NCI-H446 treated with DMSO at 0.1 percent for 48 hours (cell line): ENCODE measurements at regions not wholly inside any gene's neighbourhood (a gene's known extent, or its start where the extent isn't known, plus 50 kb on each side); places are given as distances from the start of the nearest gene placed in this dataset.
"Not testable (repeated sequence)": the region's sequence is repeated elsewhere in the genome, so short reads cannot be mapped to it uniquely, and the experiment has no call there.

Experiments used
- DNase-seq: peaks from one replicate; lab custom pipeline; 2025; lab: John Stamatoyannopoulos, UW

DNA sequence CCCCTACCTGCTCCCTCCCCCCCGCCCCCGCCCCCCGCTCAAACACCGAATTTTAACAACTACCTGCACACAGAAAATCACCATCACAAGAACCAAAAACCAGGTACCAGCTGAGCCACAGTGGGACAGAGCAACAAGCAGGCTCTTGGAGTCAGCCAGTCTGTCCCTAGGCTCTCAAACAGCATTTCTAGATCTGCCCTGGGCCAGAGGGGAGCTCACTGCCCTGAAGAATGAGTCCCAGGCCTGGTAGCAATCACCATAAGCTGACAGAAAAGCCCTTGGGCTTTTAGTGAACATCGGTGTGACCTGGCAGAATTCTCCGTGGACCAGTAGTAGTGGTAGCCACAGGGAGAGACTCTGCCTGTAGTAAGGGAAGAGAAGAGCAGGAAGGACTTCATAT lies 58.3 kb downstream of the C11orf87 start:
- no peak for DNase-seq

- no peak for DNase-seq
These were observed 64.1 kb downstream of the C11orf87 start for GRCh38 chr11:109486129-109486528.

DNA sequence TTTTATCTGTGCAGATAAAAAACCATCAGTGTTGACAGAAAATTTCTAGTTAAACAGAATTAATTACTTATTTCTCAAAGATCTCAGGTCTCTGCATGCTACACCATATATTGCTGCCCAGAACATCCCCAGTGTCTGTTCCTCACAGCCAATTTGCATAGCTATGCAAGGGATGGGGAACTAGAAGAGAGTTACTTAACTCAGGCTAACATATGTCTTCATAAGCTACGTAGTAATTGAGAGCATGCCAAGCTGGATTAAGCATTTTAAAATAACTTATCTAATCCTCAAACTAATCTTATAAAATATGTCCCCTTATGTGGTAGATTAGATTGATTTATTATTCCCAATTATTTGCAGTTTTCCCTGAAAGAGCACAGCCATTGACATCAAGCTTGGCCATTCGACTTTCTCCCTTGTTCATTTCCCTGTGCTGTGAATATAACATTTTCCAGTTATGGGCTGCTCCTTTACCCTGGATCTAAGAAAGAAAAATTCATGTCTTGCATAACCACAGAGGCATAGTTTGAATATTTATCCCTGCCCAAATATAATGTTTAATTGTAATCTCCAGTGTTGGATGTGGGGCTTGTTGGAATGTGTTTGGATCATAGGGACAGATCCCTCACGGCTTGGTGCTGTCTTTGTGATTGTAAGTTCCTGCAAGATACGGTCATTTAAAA lies 69.1 kb downstream of the C11orf87 start:
- DNase-seq = no peak

DNA sequence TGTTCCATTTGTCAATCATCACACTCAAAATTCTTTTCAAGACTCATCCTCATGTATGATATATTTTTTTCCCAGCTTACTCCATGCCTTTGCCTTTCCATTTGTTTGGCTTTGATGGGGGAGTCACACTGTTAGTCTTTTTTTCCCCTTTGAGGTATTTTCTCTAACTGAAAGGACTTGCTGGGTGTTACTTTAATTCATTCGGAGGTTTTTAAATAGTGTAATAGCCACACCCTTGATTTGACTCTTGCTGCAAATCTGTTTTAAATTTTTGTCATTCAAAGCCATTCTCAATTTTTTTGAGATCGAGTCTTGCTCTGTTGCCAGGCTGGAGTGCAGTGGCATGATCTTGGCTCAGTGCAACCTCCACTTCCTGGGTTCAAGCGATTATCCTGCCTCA lies 84.1 kb downstream of the C11orf87 start:
- DNase-seq = no peak

DNA sequence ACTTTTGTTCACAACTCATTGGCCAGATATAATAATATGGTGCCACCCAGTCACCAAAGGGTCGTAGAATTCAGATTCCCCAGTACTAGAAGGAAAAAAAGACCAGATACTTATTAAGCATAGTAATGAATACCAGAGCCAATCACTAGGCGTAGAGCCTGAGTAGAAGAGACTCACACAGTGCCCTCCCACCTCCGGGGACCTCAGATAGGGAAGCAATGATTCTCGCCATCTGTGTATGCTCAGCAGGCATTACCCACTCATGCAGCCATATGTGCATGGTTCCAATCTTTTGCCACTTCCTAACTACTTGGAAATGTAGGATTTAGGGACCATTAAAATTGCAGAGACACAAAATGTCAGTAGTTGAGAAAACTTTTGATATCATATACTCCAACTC lies 85.3 kb downstream of the C11orf87 start:
- peak; percentile 17 for DNase-seq

GRCh38 chr11:109507836-109508561 lies 86.0 kb downstream of the C11orf87 start:
- DNase-seq = peak; percentile 63

GRCh38 chr11:109508943-109509342 lies 87.0 kb downstream of the C11orf87 start:
- no peak for DNase-seq

DNA sequence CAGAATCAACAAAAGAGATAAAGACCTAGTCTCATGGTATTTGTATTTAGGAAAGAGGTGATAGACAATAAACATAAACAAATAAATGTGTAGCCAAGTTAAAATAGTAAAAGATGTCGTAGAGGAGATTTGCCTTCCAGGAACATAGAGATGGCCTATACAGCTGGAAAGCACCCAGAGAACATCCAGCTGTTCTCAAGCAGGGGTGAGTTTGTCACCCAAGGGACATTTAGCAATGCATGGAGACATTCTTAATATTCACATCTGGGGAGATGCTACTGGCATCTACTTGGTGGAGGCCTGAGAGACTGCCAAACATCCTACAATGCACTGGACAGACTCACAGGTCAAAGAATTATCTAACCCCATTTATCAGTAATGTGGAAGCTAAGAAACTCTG lies 88.3 kb downstream of the C11orf87 start:
- DNase-seq = no peak

- no peak for DNase-seq
These were observed 89.6 kb downstream of the C11orf87 start for GRCh38 chr11:109511598-109511997.

- no peak for DNase-seq
These were observed 90.3 kb downstream of the C11orf87 start for GRCh38 chr11:109512249-109512648.

DNA sequence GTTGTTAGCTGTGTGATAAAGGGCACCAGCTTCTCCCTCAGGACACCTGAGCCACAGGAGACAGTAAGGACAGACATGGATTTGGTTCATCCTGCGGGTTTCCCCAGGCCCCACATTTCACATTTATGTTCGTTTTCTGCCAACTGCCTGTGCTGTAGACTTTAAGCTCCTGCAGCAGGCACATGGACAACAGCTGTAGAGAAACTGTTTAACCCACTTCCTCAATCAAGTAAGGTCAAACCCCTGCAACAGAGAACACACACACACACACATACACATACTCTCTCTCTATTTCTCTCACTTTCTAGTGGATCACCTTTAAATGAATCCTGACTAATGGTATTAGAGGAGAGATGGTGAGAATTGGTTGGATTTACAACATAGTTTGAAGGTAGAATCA lies 90.7 kb downstream of the C11orf87 start:
- DNase-seq = no peak

- DNase-seq = no peak
These were observed 92.5 kb downstream of the C11orf87 start for GRCh38 chr11:109514313-109515018.

- DNase-seq = no peak
These were observed 97.3 kb downstream of the C11orf87 start for GRCh38 chr11:109519253-109519652.

GRCh38 chr11:109521571-109522086 lies 99.6 kb downstream of the C11orf87 start:
- no peak for DNase-seq

DNA sequence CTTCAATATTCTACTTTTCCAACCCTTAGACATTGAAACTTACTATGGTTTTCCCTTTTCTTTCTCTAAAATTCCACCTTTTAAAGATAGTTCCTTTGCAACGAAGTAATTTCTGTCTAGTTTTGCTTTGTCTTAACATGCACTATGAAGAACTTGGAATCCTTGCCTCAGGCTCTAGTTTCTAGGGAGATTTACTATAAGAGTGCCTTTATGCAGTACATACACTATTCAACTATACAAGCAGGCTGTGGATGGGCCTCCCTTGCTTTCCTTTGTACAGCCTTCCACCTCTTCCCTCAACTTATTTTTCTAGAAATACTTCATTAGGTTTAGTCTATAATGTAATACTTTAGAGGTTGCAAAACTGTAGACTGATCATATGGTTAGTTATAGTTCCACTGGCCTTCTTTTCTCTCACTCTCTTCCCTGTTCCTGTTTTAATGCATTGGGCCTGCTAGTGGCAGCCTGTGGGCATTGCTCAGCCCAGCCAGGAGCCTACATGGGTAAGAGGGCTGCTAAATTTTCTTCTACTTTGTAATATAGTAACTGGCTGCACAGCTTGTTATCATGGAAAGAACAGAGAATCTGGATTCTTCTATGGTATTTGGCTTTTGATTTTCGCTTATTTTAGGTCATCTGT lies 100.2 kb downstream of the C11orf87 start:
- no peak for DNase-seq

DNA sequence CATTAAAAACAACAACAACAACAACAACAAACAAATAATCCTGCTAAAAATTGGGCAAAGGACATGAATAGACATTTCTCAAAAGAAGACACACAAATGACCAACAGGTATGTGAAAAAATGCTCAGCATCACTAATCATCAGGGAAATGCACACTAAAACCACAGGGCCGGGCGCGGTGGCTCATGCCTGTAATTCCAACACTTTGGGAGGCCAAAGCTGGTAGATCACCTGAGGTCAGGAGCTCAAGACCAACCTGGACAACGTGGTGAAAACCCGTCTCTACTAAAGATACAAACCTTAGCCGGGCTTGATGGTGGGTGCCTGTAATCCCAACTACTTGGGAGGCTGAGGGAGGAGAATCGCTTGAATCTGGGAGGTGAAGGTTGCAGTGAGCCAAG lies 103.6 kb downstream of the C11orf87 start:
- DNase-seq = not testable (repeated sequence)

DNA sequence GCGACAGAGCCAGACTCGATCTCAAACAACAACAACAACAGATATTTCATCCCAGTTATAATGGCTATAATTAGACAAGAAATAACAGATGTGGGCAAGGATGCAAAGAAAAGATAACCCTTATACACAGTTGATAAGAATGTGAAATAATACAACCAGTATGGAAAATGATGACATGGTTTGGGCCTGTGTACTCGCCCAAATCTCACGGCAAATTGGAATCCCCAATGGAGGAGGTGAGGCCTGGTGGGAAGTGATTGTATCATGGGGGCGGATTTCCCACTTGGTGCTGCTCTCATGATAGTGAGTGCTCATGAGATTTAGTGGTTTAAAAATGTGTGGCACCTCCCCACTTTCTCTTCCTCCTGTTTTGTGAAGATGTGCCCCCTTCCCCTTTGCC lies 104.1 kb downstream of the C11orf87 start:
- no peak for DNase-seq

DNA sequence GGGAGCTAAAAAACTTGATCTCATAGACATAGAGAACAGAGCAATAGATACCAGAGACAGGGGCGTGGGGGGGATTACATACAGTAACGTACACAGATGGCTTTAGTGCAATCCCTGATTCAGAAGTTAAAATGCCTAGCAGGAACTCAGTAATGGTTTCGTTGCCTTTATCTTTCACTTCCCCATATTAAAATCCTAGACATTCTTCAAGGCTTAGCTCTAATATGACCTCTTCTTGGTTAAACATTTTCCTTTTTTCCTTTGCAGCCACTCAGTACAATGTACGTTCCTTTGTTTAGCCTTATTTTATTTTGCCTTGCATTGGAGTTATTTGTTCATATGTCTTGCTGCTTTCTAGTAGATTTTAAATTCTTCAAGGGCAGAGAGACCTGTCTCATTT lies 104.9 kb downstream of the C11orf87 start:
- no peak for DNase-seq

GRCh38 chr11:109527496-109527895 lies 105.5 kb downstream of the C11orf87 start:
- DNase-seq = no peak

DNA sequence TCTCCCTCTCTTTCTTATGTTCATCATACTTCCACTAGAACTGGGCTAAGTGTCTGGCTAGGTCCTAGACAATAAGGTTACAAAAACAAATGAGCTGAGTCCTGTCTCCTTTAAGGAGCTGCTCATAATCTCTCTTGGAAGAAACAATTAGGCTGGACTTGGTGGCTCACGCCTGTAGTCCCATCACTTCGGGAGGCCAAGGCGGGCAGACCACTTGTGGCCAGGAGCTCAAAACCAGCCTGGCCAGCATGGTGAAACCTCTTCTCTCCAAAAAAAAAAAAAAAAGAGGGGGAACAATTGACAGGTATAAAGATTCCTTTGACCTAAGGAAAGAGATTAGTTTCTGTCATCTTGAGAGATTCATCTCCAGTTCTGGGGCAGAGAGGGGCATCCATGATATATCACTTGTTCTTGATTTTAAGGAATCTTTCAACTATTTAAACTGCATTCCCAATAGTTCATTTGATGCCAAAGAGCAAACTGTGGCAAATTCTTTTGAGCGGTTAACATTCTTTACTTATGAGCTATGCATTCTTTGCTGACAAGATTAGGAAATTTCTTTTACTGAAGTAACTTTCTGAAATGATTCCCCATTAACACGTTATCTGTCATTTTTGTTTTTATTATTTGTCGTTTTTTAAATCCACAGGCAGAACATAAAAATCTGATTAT lies 125.5 kb downstream of the C11orf87 start:
- no peak for DNase-seq

- no peak for DNase-seq
These were observed 130.4 kb downstream of the C11orf87 start for GRCh38 chr11:109552376-109552775.

DNA sequence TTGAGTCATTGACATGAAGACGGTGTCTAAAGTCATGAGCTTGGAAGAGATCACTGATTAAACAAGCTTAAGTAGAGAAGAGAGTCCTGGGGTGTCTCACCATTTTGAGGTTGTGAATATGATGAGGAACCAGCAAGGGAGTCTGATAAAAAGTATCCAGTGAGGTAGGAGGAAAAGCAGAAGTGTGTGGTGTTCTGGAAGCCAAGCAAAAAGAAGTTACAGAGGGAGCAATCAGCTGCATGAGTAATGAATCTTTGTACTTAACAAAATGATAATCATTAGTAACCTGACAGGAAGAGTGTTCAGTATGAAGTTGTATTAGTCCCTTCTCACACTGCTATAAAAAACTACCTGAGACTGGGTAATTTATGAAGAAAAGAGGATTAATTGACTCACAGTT lies 131.3 kb downstream of the C11orf87 start:
- DNase-seq = no peak
